Gastrocnemius medialis (tissue), 4 donors: ENCODE measurements at regions not wholly inside any gene's neighbourhood (a gene's known extent, or its start where the extent isn't known, plus 50 kb on each side); places are given as distances from the start of the nearest gene placed in this dataset.

Experiments
- ATAC-seq, 2 donors: fragments of 150-250 bp; one replicate each; pipeline ENCODE4 v1.9.1; 2016
- DNase-seq, 2 donors: peaks; one replicate each; pipeline ENCODE4 v3.0.0-alpha.2; 2019
- H3K27ac ChIP-seq, 4 donors: fragments of 200-600 bp; sonication (generic); 1 replicate in 1 of 4; 2 replicates in 3 of 4; pipeline ENCODE4 v1.5.1; 2016 to 2018; ENCODE audit warnings: mild to moderate bottlenecking in 2 of 4, moderate library complexity in 1 of 4
- H3K27me3 ChIP-seq, 3 donors: fragments of 200-600 bp; sonication (generic) in 2 of 3; 1 replicate in 1 of 3; 2 replicates in 2 of 3; pipeline versions ENCODE4 v1.5.1 to v1.6.0; 2016 to 2019; ENCODE audit warnings: mild to moderate bottlenecking in 1 of 3, moderate library complexity in 1 of 3
- H3K36me3 ChIP-seq, 2 donors: fragments of 200-600 bp; sonication (generic) in 1 of 2; one replicate each; pipeline ENCODE4 v1.5.1; 2017 to 2018
- H3K4me1 ChIP-seq, 2 donors: fragments of 200-600 bp; sonication (generic) in 1 of 2; one replicate each; pipeline ENCODE4 v1.5.1; 2016 to 2017; ENCODE audit warnings: mild to moderate bottlenecking in 2 of 2
- H3K4me3 ChIP-seq, 4 donors: fragments of 200-600 bp; sonication (generic) in 3 of 4; 1 replicate in 1 of 4; 2 replicates in 3 of 4; pipeline ENCODE4 v1.5.1; 2016 to 2019; ENCODE audit warnings: mild to moderate bottlenecking in 2 of 4
- H3K9me3 ChIP-seq, 3 donors: fragments of 200-600 bp; sonication (generic) in 2 of 3; 1 replicate in 1 of 3; 2 replicates in 2 of 3; pipeline ENCODE4 v1.5.1; 2016 to 2019
- CTCF ChIP-seq, 5 experiments: fragments of 450-650 bp in 3 of 5; fragments of 200-600 bp in 2 of 5; sonication (generic) in 2 of 5; IDR thresholded peaks in 4 of 5; conservative IDR thresholded peaks in 1 of 5; 1 replicate in 4 of 5; 2 replicates in 1 of 5; pipeline ENCODE4 v1.5.1; 2016 to 2019; ENCODE audit warnings: antibody characterized with exemption in 5 of 5, mild to moderate bottlenecking in 3 of 5, moderate library complexity in 3 of 5
- POLR2A ChIP-seq, 2 donors: fragments of 450-650 bp; IDR thresholded peaks; one replicate each; pipeline ENCODE4 v1.6.1; 2017; ENCODE audit warnings: antibody characterized with exemption in 2 of 2, mild to moderate bottlenecking in 2 of 2, moderate library complexity in 2 of 2
- in situ Hi-C, 4 donors: fragments of 200-750 bp; cut with MboI; loops; one replicate each; pipeline versions ENCODE4 v1.15.0 to v1.8.0; 2017; ENCODE audit warnings: low sequenced_read_pairs in 4 of 4
- intact Hi-C: fragments of 100-400 bp; cut with DNase I; formaldehyde crosslinking; loops from one replicate; pipeline ENCODE4 v1.15.1; 2023; ENCODE audit warnings: low total_unique reads

- DNase-seq: no peak
- intact Hi-C loops: no loop called here
- Histone ChIP-seq H3K36me3 (no peaks in the 10 kb centered on the region), H3K4me3 (no peak overlapping the region), H3K27me3 (no peaks in the 10 kb centered on the region), H3K4me1 (no peaks in the 10 kb centered on the region), H3K9me3 (no peaks in the 10 kb centered on the region), H3K27ac (no peak overlapping the region)
- no peak for ATAC-seq
- in situ Hi-C loops: loop anchor here in 1 of 4 donors (25.0 kb wide), 1 partner anchor 561 kb away; no protein-coding TSS in a partner anchor
- TF ChIP-seq CTCF (IDR thresholded peaks at IDR 0.05 in 4 of 5, conservative IDR thresholded peaks at IDR 0.05 in 1 of 5) (peak in 2 of 5 experiments; percentile 14 to 37), POLR2A (IDR thresholded peaks at IDR 0.05) (no peak)
Measured at GRCh38 chr4:163048447-163048846, 118.2 kb downstream of the NAF1 start.

GRCh38 chr4:163042306-163042705 lies 124.4 kb downstream of the NAF1 start:
- no peaks in the 10 kb centered on the region for H3K36me3 ChIP-seq

GRCh38 chr4:163017135-163017534 lies 149.6 kb downstream of the NAF1 start:
- in situ Hi-C loops (no loop called here), intact Hi-C loops (no loop called here)

More at GRCh38 chr4:163042306-163042705, 124.4 kb downstream of the NAF1 start:
- H3K9me3 ChIP-seq: no peaks in the 10 kb centered on the region
- TF ChIP-seq CTCF (IDR thresholded peaks at IDR 0.05 in 4 of 5, conservative IDR thresholded peaks at IDR 0.05 in 1 of 5) (no peak), POLR2A (IDR thresholded peaks at IDR 0.05) (no peak)
- intact Hi-C loops: no loop called here
- H3K4me1 ChIP-seq: no peaks in the 10 kb centered on the region
- ATAC-seq (no peak), DNase-seq (no peak)
- no peak overlapping the region for H3K27ac ChIP-seq
- in situ Hi-C loops: loop anchor here in 1 of 4 donors (25.0 kb wide), 1 partner anchor 555 kb away; no protein-coding TSS in a partner anchor
- H3K27me3 ChIP-seq: no peaks in the 10 kb centered on the region
- no peak overlapping the region for H3K4me3 ChIP-seq

GRCh38 chr4:163012816-163013215 lies 153.9 kb downstream of the NAF1 start:
- TF ChIP-seq CTCF (IDR thresholded peaks at IDR 0.05 in 4 of 5, conservative IDR thresholded peaks at IDR 0.05 in 1 of 5): no peak
- in situ Hi-C loops (no loop called here), intact Hi-C loops (no loop called here)
- no peak for DNase-seq
- Histone ChIP-seq H3K4me3 (no peak overlapping the region), H3K36me3 (no peaks in the 10 kb centered on the region), H3K27me3 (no peaks in the 10 kb centered on the region), H3K9me3 (no peaks in the 10 kb centered on the region), H3K4me1 (no peaks in the 10 kb centered on the region), H3K27ac (no peak overlapping the region)
- no peak for ATAC-seq

More at GRCh38 chr4:163017135-163017534, 149.6 kb downstream of the NAF1 start:
- TF ChIP-seq POLR2A (IDR thresholded peaks at IDR 0.05) (no peak), CTCF (IDR thresholded peaks at IDR 0.05 in 4 of 5, conservative IDR thresholded peaks at IDR 0.05 in 1 of 5) (no peak)
- Histone ChIP-seq H3K4me1 (no peaks in the 10 kb centered on the region), H3K36me3 (no peaks in the 10 kb centered on the region), H3K27ac (no peak overlapping the region), H3K9me3 (no peaks in the 10 kb centered on the region), H3K27me3 (no peaks in the 10 kb centered on the region), H3K4me3 (no peak overlapping the region)
- no peak for ATAC-seq
- DNase-seq: no peak

GRCh38 chr4:163003979-163004378 lies 162.7 kb downstream of the NAF1 start:
- H3K4me3 ChIP-seq: no peak overlapping the region
- H3K27ac ChIP-seq: no peak overlapping the region
- ATAC-seq (no peak), DNase-seq (no peak)
- in situ Hi-C loops (no loop called here), intact Hi-C loops (no loop called here)
- H3K4me1 ChIP-seq: no peaks in the 10 kb centered on the region
- no peaks in the 10 kb centered on the region for H3K27me3 ChIP-seq
- H3K36me3 ChIP-seq: no peaks in the 10 kb centered on the region
- H3K9me3 ChIP-seq: peaks cover 0 to 9% (median 0%) of the 10 kb centered on the region in 3 donors
- TF ChIP-seq POLR2A (IDR thresholded peaks at IDR 0.05): no peak
- TF ChIP-seq CTCF (IDR thresholded peaks at IDR 0.05 in 4 of 5, conservative IDR thresholded peaks at IDR 0.05 in 1 of 5): no peak
